DMS 273 (cell line): ENCODE measurements at regions not wholly inside any gene's neighbourhood (a gene's known extent, or its start where the extent isn't known, plus 50 kb on each side); places are given as distances from the start of the nearest gene placed in this dataset.

Experiments
- DNase-seq: peaks from one replicate; lab custom pipeline; 2025; ENCODE audit not compliant: unreplicated experiment; lab: John Stamatoyannopoulos, UW

DNA sequence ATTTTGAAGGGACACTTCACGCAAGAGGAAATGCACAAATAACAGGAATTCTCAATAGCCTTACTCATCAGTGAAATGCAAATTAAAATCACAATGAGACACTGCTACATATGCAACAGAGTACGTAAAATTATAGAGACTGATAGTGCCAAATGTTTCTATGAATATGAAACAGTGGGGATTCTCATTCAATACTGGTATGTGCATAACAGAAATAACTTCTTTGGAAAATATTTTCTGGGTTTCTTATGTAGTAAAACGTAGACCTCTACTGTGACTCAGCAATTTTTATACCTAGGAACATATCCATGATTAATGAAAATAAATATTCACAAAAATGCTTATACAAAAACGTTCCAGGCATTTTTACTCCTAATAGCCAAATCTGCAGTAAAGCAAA lies 1625.2 kb downstream of the MAT2B start:
- DNase-seq = no peak

DNA sequence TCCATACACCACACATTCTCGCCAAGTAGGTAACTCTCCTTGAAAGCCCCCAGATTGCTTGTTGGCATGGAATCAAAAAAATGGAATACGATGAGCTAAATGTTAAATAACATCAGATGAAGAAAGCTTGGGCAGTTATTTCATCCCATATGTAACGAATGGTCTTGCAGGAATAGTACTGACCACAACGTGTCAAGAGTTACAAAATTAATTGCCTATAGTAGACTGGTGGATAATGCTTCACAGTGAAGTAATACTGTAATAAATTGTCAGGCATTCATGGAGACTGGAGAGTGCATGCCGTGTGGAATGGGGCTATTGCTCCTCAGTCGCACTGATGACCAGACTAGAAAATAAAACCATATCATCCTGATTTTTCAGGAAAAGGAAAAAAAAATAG lies 1628.7 kb downstream of the MAT2B start:
- no peak for DNase-seq

DNA sequence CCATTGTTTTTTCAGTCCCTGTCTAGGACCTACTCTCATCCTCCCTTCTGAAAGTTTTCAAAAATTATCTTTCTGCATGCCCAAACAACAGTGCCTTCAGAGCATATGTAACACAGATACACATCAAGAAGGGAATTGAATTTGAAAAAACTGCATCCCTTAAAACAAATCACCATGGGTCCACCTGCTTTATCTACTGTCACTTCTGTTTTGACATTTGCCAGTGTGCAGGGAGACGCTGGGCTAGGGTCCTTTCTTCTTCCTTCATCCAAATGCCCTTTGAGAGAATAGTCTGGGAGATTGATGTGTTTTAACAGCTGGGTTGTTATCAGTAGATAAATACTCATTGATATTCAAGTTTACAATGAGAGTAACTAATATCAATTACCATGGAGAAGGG lies 1630.1 kb downstream of the MAT2B start:
- DNase-seq = no peak

DNA sequence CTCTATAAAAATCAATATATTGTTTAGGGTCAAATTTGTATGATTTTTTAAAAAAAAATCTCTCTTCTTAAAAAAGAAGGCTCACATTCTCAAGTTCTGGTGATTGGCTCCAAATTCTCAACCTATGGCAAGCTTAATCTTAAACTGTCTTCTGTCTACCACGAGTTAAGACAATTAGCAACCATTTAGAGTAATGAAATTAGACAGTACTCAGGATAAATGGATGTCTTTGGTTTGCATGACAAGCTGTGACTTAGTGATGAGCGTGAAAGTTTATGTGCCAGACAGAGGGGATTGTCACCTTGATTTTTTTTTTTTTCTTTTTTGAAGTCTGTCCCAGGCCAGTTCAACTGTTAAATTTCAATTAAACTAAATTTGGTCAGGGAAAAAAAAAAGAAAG lies 1632.3 kb downstream of the MAT2B start:
- DNase-seq = no peak

DNA sequence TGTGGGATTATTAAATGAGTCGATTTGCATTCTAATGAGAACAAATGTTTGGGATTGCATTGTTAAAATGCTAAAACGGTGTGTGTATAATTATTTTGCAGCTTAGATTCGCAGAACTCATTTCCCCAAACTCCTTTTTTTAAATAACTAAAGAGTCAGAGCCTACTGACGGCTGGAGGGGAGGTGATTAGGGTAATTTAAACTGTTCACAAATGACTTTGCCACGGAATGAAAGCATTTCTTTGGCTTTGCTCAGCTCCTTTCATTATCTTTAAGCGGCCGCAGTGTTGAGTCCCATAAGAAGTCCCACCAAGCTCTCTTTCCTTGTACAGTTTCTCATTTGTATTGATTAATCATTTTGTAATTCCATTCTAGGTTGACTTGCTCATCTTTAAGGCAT lies 1632.8 kb downstream of the MAT2B start:
- DNase-seq = no peak

DNA sequence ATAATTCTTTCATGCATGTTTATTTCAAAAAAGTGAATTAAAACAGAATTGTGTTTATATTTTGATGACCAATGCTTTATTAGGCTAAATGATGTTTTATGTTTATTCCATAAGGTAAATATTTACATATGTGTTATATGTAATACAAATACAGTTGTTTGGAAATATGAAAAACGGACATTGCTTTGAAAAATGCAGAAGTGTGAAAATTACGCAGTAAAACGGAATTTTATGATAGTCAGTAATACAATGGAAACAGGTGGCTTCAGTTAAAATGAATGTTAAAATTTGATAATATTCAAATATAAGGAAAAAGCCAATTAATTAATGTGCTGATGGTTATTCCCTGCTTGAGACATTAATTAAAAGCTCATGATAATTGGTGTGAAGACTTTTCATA lies 1633.8 kb downstream of the MAT2B start:
- no peak for DNase-seq

DNA sequence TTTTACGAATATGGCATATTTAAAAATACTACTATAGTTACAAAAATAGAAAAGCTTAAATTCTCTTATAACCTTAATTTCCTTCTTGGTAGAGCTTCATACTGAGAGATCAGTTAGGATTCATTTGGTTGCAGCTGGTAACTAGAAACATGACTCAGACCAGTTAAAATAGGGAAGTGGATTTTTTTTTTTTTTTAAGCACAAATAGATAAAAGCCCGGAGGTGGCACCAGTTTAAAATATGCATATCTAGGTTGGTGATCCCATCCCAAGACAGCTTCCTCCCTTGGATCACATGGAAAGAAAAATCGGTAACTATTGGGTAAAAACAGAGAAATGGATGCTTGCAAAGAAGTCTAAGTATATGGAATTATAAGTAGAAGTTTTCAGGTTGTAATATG lies 1634.3 kb downstream of the MAT2B start:
- no peak for DNase-seq

DNA sequence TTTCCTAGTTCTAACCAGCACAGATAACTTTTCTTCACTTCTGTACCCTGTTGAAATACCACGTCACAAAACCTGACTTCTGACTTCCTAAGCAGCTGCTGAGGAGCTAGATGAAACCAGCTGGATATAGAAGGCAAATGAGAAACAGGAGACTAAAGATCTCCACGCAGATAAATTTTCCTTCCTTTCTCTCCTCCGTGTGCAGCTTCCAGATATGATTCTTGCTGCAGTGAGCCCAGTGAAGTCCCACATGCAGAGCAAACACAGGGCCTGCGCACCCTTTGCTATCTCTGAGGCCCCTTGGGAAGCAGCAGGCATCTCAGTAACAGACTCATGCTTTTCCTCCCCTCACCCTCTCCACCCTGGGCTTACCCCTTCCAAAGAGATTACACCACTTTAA lies 1638.3 kb downstream of the MAT2B start:
- DNase-seq = no peak

DNA sequence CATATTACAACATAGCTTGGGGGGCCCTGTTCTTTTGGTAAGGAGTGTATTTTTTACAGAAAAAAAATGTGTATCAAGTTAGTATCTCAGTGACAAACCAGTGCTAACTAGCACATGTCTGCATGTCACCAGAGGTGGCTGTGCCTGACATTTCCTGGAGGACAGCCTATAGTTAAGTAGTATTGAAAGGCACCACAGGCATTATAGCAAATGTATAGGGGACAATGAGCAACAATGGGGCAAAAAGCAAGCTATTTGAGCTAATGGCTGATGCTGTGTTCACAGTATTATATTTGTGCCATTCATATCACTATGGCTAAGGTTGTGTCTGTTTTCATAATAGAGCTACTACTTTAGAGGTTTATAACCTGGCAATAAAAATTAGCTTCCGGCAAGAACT lies 1644.0 kb downstream of the MAT2B start:
- no peak for DNase-seq

DNA sequence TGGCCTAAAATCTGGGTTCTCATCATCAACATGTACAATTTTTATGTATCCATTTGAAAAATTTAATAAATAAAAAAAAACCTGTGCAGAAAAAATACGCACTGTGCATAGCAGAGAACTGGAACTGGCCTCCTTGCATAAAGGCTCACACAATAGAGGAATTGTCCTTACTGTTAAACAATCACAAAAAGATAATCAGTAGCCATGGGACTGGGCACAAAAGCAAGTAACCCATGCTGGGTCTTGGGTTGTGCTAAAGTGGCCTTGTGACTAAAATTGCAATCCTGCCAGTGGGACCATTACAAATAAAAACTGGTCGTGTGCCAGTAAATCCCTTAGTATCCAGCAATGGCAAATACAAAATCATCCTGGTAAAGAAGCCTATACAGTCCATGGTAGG lies 1646.6 kb downstream of the MAT2B start:
- DNase-seq = no peak

DNA sequence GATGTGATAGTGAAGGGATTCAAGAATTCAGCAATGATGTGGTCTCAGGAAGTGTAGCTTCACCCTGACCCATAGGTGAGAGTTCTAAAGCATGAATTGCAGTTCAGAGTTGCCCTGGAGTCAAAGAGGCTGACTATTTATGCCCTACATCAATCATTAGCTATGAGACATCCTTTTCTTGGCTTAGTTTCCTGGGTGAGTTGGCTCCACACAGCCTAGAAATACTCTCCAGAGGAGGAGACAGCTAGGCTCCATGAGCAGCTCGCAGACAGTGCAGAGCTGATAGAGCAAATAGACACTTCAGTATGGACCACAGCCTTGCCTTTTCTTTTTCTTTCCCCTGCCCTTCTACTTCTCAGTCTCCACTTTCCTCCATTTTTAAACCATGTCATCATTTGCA lies 1651.8 kb downstream of the MAT2B start:
- no peak for DNase-seq

DNA sequence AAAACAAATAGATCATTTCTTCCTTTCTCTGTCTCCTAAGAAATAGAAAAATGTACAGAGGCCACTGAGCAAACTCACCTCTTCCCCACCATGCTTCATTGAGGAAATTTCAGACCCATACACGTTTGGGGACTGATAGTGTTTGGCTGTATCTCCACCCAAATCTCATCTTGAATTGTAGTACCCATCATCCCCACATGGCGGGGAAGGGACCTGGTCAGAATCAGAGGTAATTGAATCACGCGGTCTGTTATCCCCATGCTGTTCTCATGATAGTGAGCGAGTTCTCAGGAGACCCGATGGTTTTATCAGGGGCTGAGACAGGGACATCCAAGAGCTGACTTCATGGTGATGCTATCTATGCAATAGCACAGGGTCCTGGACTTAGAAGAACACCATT lies 1655.8 kb downstream of the MAT2B start:
- DNase-seq = peak; percentile 22

DNA sequence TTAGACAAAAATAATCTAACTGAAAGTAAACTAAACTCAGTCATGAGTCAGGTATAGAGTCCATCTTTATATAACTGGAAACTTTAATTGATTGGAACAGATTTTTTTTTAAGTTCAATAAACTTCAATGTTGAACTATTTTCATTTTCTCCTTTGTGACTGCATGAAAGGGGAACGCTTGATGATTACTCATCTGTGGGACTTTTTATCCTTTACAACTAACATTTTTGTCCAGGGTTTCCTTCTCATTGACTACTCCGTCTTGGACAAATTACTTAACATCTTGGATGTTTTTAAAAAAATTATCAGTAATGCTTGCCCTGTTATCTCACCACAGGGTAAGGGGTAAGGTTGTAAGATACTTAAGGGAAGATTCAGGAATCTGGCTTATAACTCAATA lies 1658.4 kb downstream of the MAT2B start:
- no peak for DNase-seq

DNA sequence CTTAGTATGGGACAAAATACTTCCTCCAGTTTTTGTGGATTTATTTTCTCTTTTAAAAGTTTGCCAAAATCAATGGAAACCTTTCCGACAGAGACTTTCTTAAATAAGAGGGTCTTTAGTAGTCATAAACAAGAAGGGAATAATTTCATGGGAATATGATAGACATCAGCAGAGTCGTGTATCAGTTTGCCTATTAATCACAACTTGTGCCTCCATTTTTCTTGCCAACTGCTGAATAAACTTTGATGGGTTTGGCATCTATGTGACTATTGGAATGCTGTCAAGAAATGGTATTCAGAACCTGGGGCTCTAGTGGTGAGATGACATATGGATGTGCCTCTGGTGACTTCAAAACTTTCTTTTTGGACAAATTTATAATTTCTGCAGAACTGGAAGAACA lies 1668.2 kb downstream of the MAT2B start:
- DNase-seq = no peak

DNA sequence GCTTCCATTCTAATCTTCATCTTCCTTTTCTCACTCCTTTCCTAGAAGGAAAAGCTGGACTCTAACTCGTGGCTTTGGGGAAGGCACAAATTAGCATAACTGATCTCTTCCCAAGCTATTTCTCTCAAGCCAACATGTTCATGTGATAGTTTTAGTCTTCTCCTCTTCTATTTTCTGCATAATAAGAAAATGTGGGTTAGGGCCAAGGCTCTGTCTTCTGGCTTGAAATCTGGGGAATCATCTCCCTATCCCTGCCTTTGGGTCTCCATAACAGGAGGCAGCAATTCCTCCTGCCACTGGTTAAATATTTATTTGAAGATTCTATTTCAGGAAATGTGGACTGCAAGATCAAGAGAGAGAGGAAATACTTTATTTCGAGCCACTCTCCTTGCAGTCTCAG lies 1669.6 kb downstream of the MAT2B start:
- no peak for DNase-seq

DNA sequence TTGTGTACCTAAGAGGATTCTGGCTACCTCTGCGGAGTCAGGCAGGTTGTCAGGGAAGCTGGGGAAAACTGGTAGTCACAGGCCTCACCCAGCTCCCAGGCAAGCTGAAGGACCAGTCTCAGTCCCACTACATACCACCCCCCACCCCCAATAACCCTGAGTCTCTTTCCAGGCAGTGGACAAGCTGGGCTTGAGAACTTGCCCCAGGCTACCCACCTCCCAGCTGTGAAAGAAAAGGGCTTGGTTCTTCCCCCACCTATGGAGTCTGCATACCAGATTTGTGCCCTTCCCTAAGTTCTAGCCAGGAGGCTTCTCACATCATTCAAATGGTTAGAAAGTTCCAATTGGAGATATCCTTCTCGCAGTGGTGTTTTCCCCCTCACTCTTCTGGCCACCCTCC lies 1678.8 kb downstream of the MAT2B start:
- DNase-seq = no peak

DNA sequence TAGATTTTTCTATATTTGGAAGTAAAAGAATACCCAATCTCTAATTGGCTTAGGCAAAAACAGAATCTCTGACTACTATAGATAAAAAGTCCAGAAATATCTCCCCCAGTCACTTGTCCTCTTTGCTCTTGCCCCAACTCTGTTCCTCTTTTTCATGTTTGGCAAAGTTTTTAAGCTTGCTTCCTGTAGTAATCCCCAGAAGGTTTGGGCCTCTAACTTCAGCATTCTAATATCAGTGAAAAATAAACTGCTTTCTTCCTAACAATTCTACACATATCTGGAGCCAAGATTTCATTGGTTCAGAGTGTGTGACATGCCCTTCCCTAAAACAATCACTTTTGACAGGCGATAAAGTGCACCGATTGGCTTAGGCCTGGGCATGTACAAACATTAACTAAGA lies 1680.3 kb downstream of the MAT2B start:
- DNase-seq = no peak

DNA sequence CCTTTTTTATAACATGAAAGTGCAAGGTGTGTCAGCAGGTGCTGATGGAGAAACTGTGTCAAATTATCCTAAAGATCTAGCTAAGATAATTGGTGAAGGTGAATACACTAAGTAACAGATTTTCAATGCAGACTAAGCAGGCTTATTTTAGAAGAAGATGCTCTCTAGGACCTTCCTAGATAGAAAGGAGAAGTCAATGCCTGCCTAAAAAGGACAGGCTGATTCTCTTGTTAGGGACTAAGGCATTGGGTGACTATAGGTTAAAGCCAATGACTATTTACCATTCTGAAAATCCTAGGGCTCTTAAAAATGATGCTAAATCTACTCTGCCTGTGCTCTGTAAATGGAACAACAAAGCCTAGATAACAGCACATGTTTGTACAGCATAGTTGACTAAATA lies 1682.4 kb downstream of the MAT2B start:
- no peak for DNase-seq

DNA sequence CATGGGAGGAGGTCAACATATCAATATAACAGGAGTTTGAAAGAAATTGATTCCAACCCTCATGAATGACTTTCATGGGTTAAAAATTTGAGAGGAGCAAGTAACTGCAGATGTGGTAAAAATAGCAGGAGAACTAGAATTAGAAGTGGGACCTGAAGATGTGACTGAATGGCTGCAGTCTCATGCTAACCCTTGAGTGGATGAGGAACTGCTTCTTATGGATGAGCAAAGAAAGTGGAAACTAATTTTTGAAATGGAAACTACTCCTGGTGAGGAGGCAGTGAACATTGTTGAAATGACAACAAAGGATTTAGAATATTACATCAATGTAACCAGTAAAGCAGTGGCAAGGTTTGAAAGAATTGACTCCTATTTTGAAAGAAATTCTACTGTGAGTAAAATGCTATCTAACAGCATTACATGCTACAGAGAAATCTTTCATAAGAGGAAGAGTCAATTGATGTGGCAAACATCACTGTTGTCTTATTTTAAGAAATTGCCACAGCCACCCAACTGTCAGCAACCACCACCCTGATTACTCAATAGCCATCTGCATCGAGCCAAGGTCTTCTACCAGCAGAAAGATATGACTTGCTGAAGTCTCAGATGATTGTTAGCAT lies 1683.2 kb downstream of the MAT2B start:
- no peak for DNase-seq

DNA sequence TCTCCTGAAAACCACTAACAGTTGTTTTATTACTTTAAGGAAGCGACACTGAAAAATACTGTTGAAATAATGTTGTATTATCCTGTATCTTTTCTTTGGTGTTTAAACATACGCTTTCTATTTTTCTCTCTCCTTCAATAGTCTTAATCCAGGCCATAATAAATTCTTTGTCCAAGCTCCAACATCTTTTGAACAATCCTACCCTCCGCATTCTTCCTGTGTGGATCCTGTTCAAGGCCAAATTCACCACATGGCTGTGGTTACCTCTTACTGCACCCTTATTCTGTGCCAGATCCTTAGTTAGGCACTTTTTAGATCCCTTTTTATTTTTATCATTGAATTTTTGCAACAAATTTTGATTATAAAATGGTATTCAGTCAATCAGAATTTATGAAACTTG lies 1691.5 kb downstream of the MAT2B start:
- DNase-seq = no peak

DNA sequence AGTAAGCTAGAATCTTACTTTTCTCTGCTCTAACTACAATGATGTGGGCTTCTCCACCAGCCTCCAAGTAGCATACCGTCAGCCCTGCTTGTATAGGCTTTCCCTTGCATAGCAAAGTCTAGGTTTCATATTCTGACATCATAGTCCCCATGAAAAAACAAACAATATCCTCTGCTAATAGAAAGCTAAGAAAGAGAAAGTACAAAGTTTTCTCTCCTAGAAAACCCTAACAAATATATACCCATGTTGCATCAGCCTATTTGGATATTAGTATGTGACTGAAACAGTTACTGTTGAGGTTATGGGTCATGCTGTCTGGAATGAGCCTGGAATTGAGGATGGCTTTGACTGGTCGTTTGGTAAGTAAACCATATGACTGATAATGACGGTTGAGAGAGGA lies 1696.0 kb downstream of the MAT2B start:
- DNase-seq = no peak

DNA sequence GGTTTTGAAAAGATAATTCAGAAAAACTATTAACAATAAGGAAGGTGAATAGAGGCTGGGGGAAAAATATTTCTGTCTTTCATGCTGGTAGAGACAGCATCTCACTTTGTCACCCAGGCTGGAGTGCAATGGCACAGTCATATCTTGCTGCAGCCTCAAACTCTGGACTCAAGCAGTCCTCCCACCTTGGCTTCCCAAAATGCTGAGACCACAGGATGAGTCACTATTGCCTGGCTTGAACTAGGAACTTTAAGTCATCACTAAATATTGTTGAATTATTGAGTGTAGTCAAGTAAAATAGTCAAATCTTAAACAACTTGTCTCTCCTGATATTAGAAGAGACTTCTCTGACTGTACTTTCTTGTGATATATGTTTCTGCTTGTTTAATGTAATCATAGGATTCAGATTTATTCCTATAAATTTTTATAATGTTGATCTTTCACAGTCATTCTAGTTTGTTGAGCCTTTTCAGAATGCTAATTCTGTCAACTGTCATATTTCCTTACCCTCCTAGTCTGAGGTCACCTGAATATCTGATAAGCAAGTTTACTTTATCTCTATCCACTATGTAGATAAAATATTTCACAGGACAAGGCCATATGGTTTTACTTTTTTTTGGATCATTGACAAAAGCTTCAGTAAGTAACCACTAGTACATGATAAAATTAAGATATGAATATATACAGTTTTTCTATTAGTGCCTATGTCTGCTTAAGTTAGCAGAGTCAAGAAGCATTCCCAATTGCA lies 1696.5 kb downstream of the MAT2B start:
- no peak for DNase-seq

DNA sequence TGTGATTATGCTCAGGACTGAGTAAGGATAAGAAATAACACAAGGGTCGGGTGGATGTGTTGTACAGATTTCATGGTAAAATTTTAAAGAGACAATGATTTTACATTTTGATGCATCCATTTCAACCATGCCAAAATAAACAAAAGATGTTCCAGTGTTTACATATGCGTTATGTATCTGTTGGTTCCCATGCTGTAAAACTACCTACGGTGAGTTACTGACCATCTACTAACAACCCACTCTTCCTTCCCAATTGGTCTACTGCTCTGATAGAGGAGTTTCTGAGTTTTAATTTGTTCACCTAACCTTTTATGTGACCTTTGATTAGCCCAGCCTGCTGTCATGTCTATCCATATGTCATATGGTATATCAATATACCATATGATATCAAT lies 1697.1 kb downstream of the MAT2B start:
- DNase-seq = no peak
